ENCODE measurements at regions not wholly inside any gene's neighbourhood (a gene's known extent, or its start where the extent isn't known, plus 50 kb on each side); places are given as distances from the start of the nearest gene placed in this dataset.

- TF ChIP-seq POLR2A (IDR thresholded peaks at IDR 0.05; ENCODE audit: low read length) (no peak), GATA1 (IDR thresholded peaks at IDR 0.05; ENCODE audit: low read depth, low read length) (no peak)
These were observed 2184.4 kb upstream of the TENM3 start for GRCh38 chr4:180058691-180059215.

All from erythroblast (primary cell).